ENCODE measurements at regions not wholly inside any gene's neighbourhood (a gene's known extent, or its start where the extent isn't known, plus 50 kb on each side); places are given as distances from the start of the nearest gene placed in this dataset.

GRCh38 chr6:21801446-21802174 lies 208.1 kb downstream of the SOX4 start:
- TF ChIP-seq CTCF (IDR thresholded peaks at IDR 0.05) (no peak), POLR2A (IDR thresholded peaks at IDR 0.05; ENCODE audit: low read depth) (no peak)

Data from esophagus muscularis mucosa (tissue), 3 donors.